ENCODE measurements at regions not wholly inside any gene's neighbourhood (a gene's known extent, or its start where the extent isn't known, plus 50 kb on each side); places are given as distances from the start of the nearest gene placed in this dataset.

DNA sequence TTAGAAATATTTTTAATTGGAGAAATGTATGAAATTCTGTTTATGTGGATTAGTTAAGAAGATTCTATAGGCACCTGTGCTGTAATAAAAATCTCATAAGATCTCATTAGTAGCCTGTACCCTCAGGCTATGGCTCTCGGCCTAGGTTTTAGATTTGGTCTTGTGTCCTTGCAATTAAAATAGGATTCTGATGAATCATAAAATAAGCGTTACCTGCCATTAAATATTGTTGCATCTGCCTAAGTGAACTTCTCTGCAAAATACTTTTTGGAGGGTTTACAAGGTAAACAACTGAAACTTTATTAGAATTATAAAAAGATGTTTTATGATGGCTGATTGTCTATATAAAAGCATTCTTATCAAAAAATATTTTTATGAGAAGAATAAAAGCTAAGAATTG is 804.1 kb upstream of the ANO3 start:
- TF ChIP-seq, protein P1, sequence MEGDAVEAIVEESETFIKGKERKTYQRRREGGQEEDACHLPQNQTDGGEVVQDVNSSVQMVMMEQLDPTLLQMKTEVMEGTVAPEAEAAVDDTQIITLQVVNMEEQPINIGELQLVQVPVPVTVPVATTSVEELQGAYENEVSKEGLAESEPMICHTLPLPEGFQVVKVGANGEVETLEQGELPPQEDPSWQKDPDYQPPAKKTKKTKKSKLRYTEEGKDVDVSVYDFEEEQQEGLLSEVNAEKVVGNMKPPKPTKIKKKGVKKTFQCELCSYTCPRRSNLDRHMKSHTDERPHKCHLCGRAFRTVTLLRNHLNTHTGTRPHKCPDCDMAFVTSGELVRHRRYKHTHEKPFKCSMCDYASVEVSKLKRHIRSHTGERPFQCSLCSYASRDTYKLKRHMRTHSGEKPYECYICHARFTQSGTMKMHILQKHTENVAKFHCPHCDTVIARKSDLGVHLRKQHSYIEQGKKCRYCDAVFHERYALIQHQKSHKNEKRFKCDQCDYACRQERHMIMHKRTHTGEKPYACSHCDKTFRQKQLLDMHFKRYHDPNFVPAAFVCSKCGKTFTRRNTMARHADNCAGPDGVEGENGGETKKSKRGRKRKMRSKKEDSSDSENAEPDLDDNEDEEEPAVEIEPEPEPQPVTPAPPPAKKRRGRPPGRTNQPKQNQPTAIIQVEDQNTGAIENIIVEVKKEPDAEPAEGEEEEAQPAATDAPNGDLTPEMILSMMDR (IDR thresholded peaks at IDR 0.05), result no peak
- TF ChIP-seq POLR2A (IDR thresholded peaks at IDR 0.05), result no peak
- no peak for TF ChIP-seq EP300 (IDR thresholded peaks at IDR 0.05)
- no peak for TF ChIP-seq POLR2AphosphoS5 (IDR thresholded peaks at IDR 0.05)

All from upper lobe of left lung (tissue), 4 donors.